ENCODE measurements at regions not wholly inside any gene's neighbourhood (a gene's known extent, or its start where the extent isn't known, plus 50 kb on each side); places are given as distances from the start of the nearest gene placed in this dataset.

- Histone ChIP-seq H3K27me3 (ENCODE audit: control insufficient read depth in 4 of 4, insufficient read depth in 4 of 4, low read length in 3 of 4) (peaks cover 0 to 3% (median 0%) of the 10 kb centered on the region in 4 donors), H3K36me3 (ENCODE audit: control insufficient read depth in 4 of 4, insufficient read depth in 3 of 4, low read depth in 1 of 4, low read length in 3 of 4) (no peaks in the 10 kb centered on the region), H3K4me1 (ENCODE audit: control insufficient read depth in 4 of 4, insufficient read depth in 4 of 4, low read length in 3 of 4) (no peaks in the 10 kb centered on the region), H3K9me3 (ENCODE audit: control insufficient read depth in 4 of 4, low read length in 3 of 4) (no peaks in the 10 kb centered on the region), H3K27ac (ENCODE audit: low read depth in 1 of 2, low read length in 2 of 2) (no peak overlapping the region), H3K4me3 (ENCODE audit: low read depth in 1 of 3, low read length in 3 of 3) (no peak overlapping the region), H3K9ac (ENCODE audit: low read depth in 1 of 2, low read length in 2 of 2) (no peak overlapping the region)
- 54% methylated on average over 3 of the region's 3 CpGs for WGBS
- TF ChIP-seq RXRA (IDR thresholded peaks at IDR 0.05): no peak
- no peak for TF ChIP-seq YY1 (IDR thresholded peaks at IDR 0.05)
- TF ChIP-seq TAF1 (conservative IDR thresholded peaks at IDR 0.05): no peak
- TF ChIP-seq FOXA1 (IDR thresholded peaks at IDR 0.05): no peak
- no peak for TF ChIP-seq SP1 (IDR thresholded peaks at IDR 0.05)
- no peak for TF ChIP-seq GABPA (IDR thresholded peaks at IDR 0.05 in 1 of 2, conservative IDR thresholded peaks at IDR 0.05 in 1 of 2)
- TF ChIP-seq ATF3 (IDR thresholded peaks at IDR 0.05): no peak
- TF ChIP-seq ZBTB33 (IDR thresholded peaks at IDR 0.05): no peak
- TF ChIP-seq RAD21 (IDR thresholded peaks at IDR 0.05): no peak
- TF ChIP-seq HNF4A (conservative IDR thresholded peaks at IDR 0.05): no peak
- no peak for TF ChIP-seq EGR1 (IDR thresholded peaks at IDR 0.05; ENCODE audit: low read depth in 2 of 2)
- TF ChIP-seq CTCF (IDR thresholded peaks at IDR 0.05; ENCODE audit: low read depth, low read length, missing input control): no peak
- no peak for TF ChIP-seq NR2F2 (IDR thresholded peaks at IDR 0.05)
- no peak for TF ChIP-seq REST (IDR thresholded peaks at IDR 0.05)
- TF ChIP-seq FOXA2 (IDR thresholded peaks at IDR 0.05): no peak
- TF ChIP-seq HNF4G (IDR thresholded peaks at IDR 0.05): no peak
- DNase-seq (ENCODE audit: low spot score): no peak
Observed at GRCh38 chr13:59363313-59363712, 800.4 kb downstream of the DIAPH3 start.

GRCh38 chr13:59363947-59364346, 799.8 kb downstream of the DIAPH3 start:
- no peak overlapping the region for H3K9ac ChIP-seq (ENCODE audit: low read depth in 1 of 2, low read length in 2 of 2)
- 55% methylated on average over 4 of the region's 4 CpGs for WGBS
- H3K4me3 ChIP-seq (ENCODE audit: low read depth in 1 of 3, low read length in 3 of 3): no peak overlapping the region
- no peak overlapping the region for H3K27ac ChIP-seq (ENCODE audit: low read depth in 1 of 2, low read length in 2 of 2)
- no peaks in the 10 kb centered on the region for H3K9me3 ChIP-seq (ENCODE audit: control insufficient read depth in 4 of 4, low read length in 3 of 4)
- TF ChIP-seq RXRA (IDR thresholded peaks at IDR 0.05) (no peak), MAX (IDR thresholded peaks at IDR 0.05) (no peak)
- peaks cover 0 to 3% (median 0%) of the 10 kb centered on the region in 4 donors for H3K27me3 ChIP-seq (ENCODE audit: control insufficient read depth in 4 of 4, insufficient read depth in 4 of 4, low read length in 3 of 4)
- H3K4me1 ChIP-seq (ENCODE audit: control insufficient read depth in 4 of 4, insufficient read depth in 4 of 4, low read length in 3 of 4): no peaks in the 10 kb centered on the region
- no peaks in the 10 kb centered on the region for H3K36me3 ChIP-seq (ENCODE audit: control insufficient read depth in 4 of 4, insufficient read depth in 3 of 4, low read depth in 1 of 4, low read length in 3 of 4)
- DNase-seq (ENCODE audit: low spot score): no peak
